HG02763 (cell line): ENCODE measurements at regions not wholly inside any gene's neighbourhood (a gene's known extent, or its start where the extent isn't known, plus 50 kb on each side); places are given as distances from the start of the nearest gene placed in this dataset.
"Not testable (repeated sequence)": the region's sequence is repeated elsewhere in the genome, so short reads cannot be mapped to it uniquely, and the experiment has no call there.

Experiments used
- ATAC-seq: cut with Tn5 transposase; IDR thresholded peaks from one replicate; pipeline ENCODE4 v1.9.1; 2021; ENCODE audit warnings: mild to moderate bottlenecking, moderate library complexity; ENCODE audit not compliant: unreplicated experiment

DNA sequence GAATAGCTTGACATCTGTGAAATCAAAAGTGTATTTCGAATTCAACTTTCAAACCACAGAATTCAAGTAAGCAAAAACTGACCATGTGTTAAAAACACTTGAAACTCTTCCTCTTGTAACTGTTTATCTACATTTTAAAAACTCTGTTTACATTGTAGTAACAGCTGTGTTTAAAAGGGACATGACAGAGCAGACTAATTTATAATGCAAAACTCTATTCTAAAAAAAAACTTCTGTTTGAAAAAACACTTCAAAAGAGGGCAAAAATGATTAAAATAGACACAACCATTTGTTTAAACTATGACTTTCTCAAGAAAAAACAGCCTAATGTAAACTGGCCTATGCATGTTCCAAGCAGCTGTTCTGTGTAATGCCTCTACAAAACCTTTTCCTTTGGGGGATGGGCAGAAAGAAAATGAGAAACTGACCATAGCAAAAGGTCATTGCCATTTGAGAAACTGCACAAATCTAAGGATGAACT lies 149.1 kb upstream of the HMGA2 start:
- no peak for ATAC-seq

- ATAC-seq = not testable (repeated sequence)
Measured at GRCh38 chr12:65678172-65678571, 146.1 kb upstream of the HMGA2 start.

DNA sequence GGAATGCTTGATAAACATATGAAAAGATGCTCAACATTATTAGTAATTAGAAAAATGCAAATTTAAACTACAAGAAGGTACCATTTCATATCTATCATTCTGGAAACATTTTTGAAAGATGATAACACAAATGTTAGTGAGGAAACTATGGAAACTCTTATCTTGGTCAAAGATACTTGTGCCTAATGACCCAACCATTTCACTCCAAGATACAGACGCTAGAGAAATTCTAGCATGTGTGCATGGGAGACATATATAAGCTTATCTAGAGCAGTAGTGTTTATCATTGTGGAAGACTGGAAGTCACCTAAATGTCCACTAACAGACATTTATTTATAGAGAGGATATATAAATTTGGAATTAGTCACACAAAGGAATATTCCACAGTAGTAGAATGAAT lies 143.1 kb upstream of the HMGA2 start:
- no peak for ATAC-seq

GRCh38 chr12:65682112-65682511 lies 142.2 kb upstream of the HMGA2 start:
- no peak for ATAC-seq

DNA sequence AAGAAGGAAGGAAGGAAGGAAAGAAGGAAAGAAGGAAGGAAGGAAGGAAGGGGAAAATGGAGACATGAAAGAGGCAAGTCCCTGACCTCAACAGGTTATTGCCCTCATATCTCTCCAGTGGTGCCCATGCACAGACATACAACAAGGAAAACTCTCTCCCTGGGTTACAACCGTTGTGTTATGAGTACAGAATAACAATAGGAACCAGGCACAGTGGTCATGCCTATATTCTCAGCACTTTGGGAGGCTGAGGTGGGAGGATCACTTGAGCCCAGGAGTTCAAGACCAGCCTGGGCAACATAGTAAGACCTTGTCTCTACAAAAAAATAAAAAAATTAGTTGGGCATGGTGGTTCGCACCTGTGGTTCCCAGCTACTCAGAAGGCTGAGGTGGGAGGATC lies 139.4 kb upstream of the HMGA2 start:
- ATAC-seq = no peak

DNA sequence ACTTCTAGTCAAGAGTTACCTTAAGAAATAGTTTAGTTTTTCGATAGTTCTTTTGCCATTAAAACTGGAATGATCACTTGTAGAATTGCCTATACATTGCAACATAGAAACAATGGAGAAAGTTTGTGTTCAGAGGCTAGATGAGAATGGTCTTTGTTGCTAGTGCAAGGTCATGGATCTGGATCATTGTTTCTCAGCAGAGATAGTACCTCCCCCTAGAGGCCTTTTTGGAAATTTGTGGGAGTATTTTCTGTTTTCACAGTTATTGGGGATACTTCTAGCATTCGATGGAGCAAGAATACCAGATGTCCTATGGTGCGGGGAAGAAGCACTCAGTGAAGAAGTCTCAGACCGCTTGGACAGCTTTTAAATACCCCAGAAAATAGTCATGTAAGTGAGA lies 138.8 kb upstream of the HMGA2 start:
- ATAC-seq = no peak

DNA sequence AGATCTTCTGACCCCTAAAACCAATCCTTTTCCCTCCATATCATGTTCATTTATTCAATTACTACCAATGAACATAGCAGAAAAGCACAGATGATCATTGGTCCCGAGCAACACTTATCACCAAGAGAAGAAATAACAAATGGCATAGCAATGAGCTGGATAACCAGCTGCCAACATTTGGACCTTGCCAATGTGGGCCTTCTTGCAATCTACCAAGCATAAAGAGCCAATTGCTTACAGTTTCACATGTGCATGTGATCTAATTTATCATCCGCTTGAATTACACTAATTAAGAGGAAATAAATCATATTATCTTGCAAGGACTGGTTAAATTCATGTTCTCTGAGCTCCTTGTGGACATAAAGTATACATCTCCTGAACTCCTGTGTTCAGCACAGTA lies 134.8 kb upstream of the HMGA2 start:
- ATAC-seq = no peak

DNA sequence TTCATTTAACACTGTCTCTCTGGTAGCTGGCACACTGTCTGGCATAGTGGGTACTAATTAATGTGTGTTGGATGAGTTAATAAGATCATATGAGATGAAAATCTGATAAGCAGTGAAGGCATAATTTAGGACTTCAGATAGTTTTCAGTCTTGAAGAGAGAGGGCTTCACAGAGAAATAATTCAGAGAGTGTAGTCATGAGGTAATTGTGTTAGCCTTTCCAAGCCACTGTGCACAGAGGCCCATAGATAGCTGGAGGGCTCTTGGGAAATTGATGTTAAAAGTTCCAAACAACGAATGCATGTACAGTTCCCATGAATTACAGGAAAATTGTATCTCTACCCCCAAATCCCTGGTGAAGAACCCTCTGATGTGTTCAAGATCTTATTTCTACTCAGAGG lies 133.8 kb upstream of the HMGA2 start:
- ATAC-seq = no peak

- ATAC-seq = no peak
Measured at GRCh38 chr12:65694130-65694529, 130.2 kb upstream of the HMGA2 start.

- no peak for ATAC-seq
Measured at GRCh38 chr12:65695113-65695865, 129.0 kb upstream of the HMGA2 start.

GRCh38 chr12:65696227-65696626 lies 128.1 kb upstream of the HMGA2 start:
- ATAC-seq = no peak

DNA sequence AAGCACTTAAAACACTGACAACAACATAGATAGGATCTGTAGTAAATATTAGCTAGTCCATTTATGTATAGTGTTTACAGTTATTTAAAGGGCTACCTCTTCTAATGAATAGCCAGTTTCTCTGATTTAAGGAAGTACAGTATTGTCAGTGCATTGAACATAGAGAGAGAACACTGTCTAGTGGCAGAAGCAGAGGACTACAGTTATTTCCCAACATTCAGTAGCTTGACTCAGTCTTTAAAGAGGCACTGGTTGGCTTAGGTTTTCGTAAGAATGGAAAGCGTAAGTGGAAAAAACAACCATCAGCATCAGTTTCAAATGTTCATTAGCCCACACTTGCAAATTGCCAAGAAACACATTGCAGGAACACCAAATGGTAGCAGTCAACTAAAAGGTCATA lies 125.0 kb upstream of the HMGA2 start:
- ATAC-seq = no peak

DNA sequence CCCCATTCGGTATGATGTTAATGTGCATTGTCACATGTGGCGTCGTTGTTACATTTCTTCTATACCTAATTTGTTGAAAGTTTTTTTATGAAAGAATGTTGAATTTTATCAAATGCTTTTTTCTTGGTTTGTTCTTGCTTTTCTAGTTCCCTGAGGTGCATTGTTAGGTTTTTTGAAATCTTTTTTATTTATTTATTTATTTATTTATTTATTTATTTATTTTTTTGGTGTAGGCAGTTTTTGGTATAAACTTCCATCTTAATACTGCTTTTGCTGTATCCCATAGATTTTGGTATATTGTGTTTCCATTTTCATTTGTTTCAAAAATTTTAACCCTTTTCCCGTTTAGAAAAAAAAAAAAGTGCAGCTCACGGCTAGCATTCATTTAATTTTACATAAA lies 121.1 kb upstream of the HMGA2 start:
- ATAC-seq = no peak

GRCh38 chr12:65705380-65705876 lies 118.9 kb upstream of the HMGA2 start:
- no peak for ATAC-seq

DNA sequence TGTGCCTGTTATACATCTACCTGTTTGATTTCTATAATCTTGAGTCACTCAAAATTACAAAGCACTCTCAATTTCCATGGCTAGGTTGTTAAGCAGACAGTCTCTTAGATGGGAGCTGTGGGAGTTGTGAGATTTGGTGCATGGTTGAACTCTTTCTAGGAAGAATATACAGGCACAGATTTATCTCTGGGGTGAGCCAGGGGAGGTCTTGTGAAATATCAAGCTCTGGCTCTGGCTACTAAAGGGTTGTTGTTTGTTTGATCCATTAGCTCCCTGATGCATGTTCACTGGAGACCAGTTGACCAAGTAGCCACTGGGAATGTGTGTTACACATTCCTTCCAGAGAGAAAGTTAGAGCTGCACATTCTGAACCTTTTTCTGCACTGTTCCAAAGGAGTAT lies 117.2 kb upstream of the HMGA2 start:
- ATAC-seq = no peak

DNA sequence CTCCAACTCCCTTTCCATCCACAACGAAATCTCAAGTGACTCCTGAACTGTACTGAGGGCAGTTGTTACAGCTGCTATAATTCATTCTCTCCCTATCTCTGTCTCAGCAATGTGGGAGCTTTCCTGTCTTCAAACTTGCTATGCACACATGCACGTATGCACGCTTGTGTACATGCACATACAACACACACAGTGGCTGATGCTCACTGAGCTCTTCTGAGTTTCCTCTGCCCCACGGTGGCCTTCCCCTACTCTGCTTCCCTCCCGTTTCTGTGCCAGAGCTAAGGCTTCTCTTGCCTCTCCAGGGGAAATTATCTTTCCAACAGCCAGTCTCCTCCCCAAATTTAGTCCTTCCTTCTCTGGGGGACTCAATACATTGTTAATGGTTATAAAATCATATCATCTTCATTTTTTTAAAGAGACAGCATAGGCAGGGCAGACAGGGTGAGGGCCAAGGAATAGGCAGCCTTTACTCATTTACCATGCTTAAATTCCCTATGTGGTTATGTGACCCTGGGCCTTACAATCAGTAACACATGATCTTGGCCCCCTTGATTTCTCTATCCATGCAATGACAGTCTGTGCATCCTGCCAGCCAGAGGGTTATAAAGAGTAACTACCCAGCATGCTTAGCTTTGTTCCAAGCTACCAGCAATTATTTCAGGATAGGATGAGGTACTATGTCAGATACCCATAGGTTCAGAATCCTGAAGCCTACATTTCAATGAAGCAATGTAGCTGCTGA lies 111.9 kb upstream of the HMGA2 start:
- ATAC-seq = no peak

DNA sequence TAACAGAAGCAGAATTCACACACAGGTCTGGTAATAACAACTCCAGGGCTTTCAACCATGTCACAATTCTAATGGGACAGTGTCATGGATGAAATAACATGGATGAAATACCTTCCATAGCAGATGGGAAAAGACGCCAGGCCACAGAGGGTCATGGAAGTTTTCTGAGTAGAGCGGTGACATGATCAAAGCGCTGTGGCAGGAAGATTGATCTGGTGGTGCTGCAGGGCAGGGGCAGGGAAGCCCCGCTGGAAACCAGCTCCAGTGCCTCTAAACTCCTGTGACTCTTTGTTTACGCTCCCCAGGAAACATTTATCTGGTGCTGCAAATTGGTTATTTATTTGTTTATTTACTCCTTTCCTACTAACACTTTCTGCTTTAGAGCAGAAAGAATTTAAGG lies 108.3 kb upstream of the HMGA2 start:
- no peak for ATAC-seq

DNA sequence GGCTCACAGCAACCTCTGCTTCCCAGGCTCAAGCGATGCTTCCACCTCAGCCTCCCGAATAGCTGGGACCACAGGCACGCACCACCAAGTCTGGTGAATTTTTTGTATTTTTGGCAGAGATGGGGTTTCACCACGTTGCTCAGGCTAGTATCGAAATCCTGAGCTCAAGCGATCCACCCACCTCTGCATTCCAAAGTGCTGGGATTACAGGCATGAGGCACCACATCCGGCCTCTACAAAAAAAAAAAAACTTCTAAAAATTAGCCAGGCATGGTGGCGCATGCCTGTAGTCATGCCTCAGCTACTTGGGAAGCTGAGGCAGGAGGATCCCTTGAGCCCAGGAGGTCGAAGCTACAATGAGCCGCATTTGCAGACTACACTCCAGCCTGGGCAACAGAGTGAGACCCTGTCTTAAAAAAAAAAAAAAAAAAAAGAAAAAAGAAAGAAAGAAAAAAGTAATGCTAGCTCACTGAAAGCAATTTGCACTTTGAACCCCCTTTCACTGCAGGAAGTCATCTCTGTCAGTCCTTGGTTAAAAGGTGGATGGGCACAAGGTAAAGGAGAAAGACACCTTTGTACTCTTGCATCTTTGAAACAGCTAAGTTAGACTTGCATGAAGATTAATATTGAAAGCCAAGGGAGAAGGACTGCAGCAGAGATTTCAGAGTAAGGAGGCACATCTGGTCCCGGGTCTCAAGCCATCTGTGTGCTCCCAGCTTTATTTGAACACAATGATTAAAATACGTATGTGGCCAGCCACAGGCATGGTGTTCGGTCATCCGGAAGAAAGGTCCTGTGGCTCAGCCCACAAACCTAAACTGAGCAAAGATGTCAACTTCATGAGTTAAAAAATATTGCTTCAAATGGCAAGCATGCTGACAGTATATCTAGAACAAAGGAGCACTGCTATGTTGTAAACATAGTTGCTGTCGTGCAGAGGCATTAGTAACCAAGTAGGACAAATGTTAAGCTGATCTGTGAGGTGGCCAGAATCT lies 103.8 kb upstream of the HMGA2 start:
- ATAC-seq = no peak

DNA sequence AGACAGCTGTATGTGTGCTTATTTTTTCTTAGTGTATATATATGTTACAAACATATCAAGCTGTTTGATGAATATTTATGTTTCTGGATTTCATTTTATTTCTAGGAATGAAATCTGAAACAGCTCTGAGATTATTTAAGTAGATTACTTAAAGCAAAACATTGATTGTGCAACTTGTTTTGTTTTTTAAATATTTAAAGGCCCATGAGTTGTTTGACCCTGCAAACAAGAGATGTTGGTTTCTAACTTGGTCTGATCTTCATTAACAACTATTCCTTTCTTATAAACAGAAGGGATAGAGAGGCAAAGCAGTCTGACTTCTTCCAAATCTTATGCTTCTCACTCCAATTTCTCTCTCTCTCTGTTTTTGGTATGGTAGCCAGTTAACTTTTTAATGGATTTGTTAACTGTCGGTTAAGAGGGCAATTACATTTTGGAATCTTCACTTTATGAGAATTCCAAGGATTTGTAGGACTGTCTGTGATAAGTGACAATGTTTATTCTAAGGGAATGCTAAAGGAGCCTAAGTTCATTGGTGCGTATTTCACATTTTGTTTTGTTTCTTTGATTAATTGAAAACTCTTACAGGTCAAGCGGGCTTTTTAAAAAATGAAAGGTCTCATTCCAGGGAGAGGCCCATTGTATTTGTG lies 102.6 kb upstream of the HMGA2 start:
- ATAC-seq = no peak

DNA sequence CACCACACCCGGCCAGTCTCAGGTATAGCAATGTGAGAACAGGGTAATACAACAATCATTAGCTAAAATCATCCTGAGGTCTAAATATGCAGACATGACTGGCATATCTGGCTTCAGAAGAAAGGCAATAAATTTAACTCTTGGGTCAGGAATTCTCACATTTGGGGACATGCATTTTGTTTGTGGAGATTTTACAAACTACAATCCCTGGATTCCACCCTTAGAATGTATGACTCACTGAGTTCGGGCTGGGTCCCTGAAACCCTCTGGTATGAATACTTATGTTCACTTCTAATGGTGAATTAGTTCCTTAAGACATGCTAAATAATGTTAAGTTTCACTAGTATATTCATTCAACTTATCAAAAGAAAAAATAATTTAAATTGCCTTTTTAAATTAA lies 98.9 kb upstream of the HMGA2 start:
- ATAC-seq = no peak

DNA sequence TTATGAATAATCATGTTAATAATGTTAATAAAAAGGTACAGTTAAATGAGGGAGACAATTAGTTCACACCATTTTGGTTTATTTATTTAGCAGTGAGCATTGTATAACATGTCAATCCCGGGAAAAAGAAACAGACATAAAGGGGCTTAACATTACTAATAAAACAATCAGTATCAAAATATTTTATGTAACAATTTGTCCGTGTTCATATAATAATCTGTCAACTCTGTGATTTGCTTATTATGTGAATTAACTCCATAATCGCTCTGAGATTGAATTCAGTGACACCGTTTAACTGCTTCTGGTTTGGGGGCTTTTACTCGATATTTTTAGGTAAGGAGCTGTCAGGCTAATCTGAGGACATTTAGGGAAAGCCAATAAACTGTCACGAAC lies 95.8 kb upstream of the HMGA2 start:
- ATAC-seq = no peak
